OCI-LY7 (cell line): ENCODE measurements at regions not wholly inside any gene's neighbourhood (a gene's known extent, or its start where the extent isn't known, plus 50 kb on each side); places are given as distances from the start of the nearest gene placed in this dataset.

Source experiments
- BruUV-seq: library from RNA; stranded (reverse); fragments of 400-500 nt; replicated peaks from 2 replicates; lab custom pipeline; 2021; lab: Mats Ljungman, UMichigan
- CTCF ChIA-PET: fragments of 300-600 bp; sonication (Branson Sonifier 250); formaldehyde crosslinking; loops from one replicate; lab custom pipeline; 2022; ENCODE audit warnings: antibody characterized with exemption; ENCODE audit not compliant: unreplicated experiment; lab: Charles Lee
- POLR2A ChIA-PET: fragments of 300-600 bp; sonication (Branson Sonifier 250); formaldehyde crosslinking; loops from one replicate; lab custom pipeline; 2022; ENCODE audit warnings: antibody characterized with exemption; lab: Charles Lee
- DNase-seq: peaks from one replicate; pipeline ENCODE4 v3.0.0-alpha.2; 2015; ENCODE audit warnings: low spot score
- H2AFZ ChIP-seq: fragments of 200-600 bp; sonication (generic), shearing (Covaris generic); 2 replicates; pipeline ENCODE4 v1.6.1; 2014; ENCODE audit warnings: mild to moderate bottlenecking, antibody characterized with exemption, low read length, moderate library complexity
- H3K27ac ChIP-seq: fragments of 200-600 bp; sonication (generic); 2 replicates; pipeline ENCODE4 v1.5.1; 2014; ENCODE audit warnings: mixed run types, low read depth, mild to moderate bottlenecking, moderate library complexity, low read length, inconsistent platforms; ENCODE audit not compliant: poor library complexity, severe bottlenecking
- H3K36me3 ChIP-seq: fragments of 200-600 bp; sonication (generic); 2 replicates; pipeline ENCODE4 v1.6.1; 2014; ENCODE audit warnings: mild to moderate bottlenecking, antibody characterized with exemption, low read length, moderate library complexity, mixed read lengths; ENCODE audit not compliant: insufficient read depth
- H3K4me1 ChIP-seq: fragments of 200-600 bp; sonication (generic); 2 replicates; pipeline ENCODE4 v1.5.1; 2014; ENCODE audit warnings: mild to moderate bottlenecking, low read length; ENCODE audit not compliant: insufficient read depth, poor library complexity, severe bottlenecking
- H3K4me2 ChIP-seq: fragments of 200-600 bp; sonication (generic); 2 replicates; pipeline ENCODE4 v1.6.1; 2014; ENCODE audit warnings: mild to moderate bottlenecking, low read length
- H3K4me3 ChIP-seq: fragments of 200-600 bp; sonication (generic); 2 replicates; pipeline ENCODE4 v1.5.1; 2014; ENCODE audit warnings: mild to moderate bottlenecking, low read depth, low read length; ENCODE audit not compliant: poor library complexity, severe bottlenecking
- H3K79me2 ChIP-seq: fragments of 200-600 bp; sonication (generic); 2 replicates; pipeline ENCODE4 v1.6.1; 2016; ENCODE audit warnings: low read depth, mild to moderate bottlenecking, low read length, moderate library complexity, mixed read lengths; ENCODE audit not compliant: insufficient read depth
- H3K9me2 ChIP-seq: fragments of 200-600 bp; sonication (generic); 2 replicates; pipeline ENCODE4 v1.6.1; 2016; ENCODE audit warnings: mild to moderate bottlenecking, low read length, mixed read lengths; ENCODE audit not compliant: insufficient read depth
- H3K9me3 ChIP-seq: fragments of 200-600 bp; sonication (generic); 2 replicates; pipeline ENCODE4 v1.6.1; 2014; ENCODE audit warnings: mild to moderate bottlenecking, mixed run types, low read length, mixed read lengths
- H4K20me1 ChIP-seq: fragments of 200-600 bp; sonication (generic); 2 replicates; pipeline ENCODE4 v1.6.1; 2014; ENCODE audit warnings: mild to moderate bottlenecking, antibody characterized with exemption, low read length, moderate library complexity, mixed read lengths; ENCODE audit not compliant: insufficient read depth
- CTCF ChIP-seq: fragments of 200-600 bp; sonication (generic); conservative IDR thresholded peaks from 2 replicates; pipeline ENCODE4 v1.5.1; 2014; ENCODE audit warnings: mild to moderate bottlenecking, antibody characterized with exemption, low read length, moderate library complexity, mixed read lengths
- EZH2phosphoT487 ChIP-seq: fragments of 200-600 bp; sonication (generic); IDR thresholded peaks from 2 replicates; pipeline ENCODE4 v1.6.1; 2018; ENCODE audit warnings: low read depth, borderline replicate concordance, mild to moderate bottlenecking, mixed run types, antibody characterized with exemption, low read length, moderate library complexity, mixed read lengths
- intact Hi-C: fragments of 100-400 bp; cut with micrococcal nuclease; formaldehyde crosslinking; loops from one replicate; pipeline ENCODE4 v1.10.0; 2022; ENCODE audit not compliant: unreplicated experiment

GRCh38 chr10:63986536-63986935 lies 465.3 kb downstream of the REEP3 start:
- POLR2A ChIA-PET = no interaction called here
- no peaks in the 10 kb centered on the region for H3K79me2 ChIP-seq
- H3K4me1 ChIP-seq = no peaks in the 10 kb centered on the region
- TF ChIP-seq CTCF (no peak), EZH2phosphoT487 (no peak)
- no peaks in the 10 kb centered on the region for H3K9me3 ChIP-seq
- H3K4me2 ChIP-seq = no peak overlapping the region
- H3K4me3 ChIP-seq = no peak overlapping the region
- no peak overlapping the region for H2AFZ ChIP-seq
- CTCF ChIA-PET = no interaction called here
- no peak for DNase-seq
- BruUV-seq = no TSS peak
- H4K20me1 ChIP-seq = no peaks in the 10 kb centered on the region
- intact Hi-C loops = no loop called here
- H3K27ac ChIP-seq = no peak overlapping the region
- no peaks in the 10 kb centered on the region for H3K9me2 ChIP-seq
- no peaks in the 10 kb centered on the region for H3K36me3 ChIP-seq

GRCh38 chr10:63987212-63987611 lies 466.0 kb downstream of the REEP3 start:
- no TSS peak for BruUV-seq
- H3K4me3 ChIP-seq = no peak overlapping the region
- ChIA-PET POLR2A (no interaction called here), CTCF (no interaction called here)
- no peaks in the 10 kb centered on the region for H3K9me2 ChIP-seq
- no peak for DNase-seq
- TF ChIP-seq EZH2phosphoT487 (no peak), CTCF (peak; percentile 57)
- H3K79me2 ChIP-seq = no peaks in the 10 kb centered on the region
- no peak overlapping the region for H3K4me2 ChIP-seq
- no peak overlapping the region for H2AFZ ChIP-seq
- no peaks in the 10 kb centered on the region for H3K4me1 ChIP-seq
- no peak overlapping the region for H3K27ac ChIP-seq
- no peaks in the 10 kb centered on the region for H4K20me1 ChIP-seq
- intact Hi-C loops = no loop called here
- H3K9me3 ChIP-seq = no peaks in the 10 kb centered on the region
- H3K36me3 ChIP-seq = no peaks in the 10 kb centered on the region

GRCh38 chr10:63994371-63994770 lies 473.2 kb downstream of the REEP3 start:
- TF ChIP-seq EZH2phosphoT487 (no peak), CTCF (no peak)
- no peaks in the 10 kb centered on the region for H3K9me2 ChIP-seq
- H3K9me3 ChIP-seq = no peaks in the 10 kb centered on the region
- intact Hi-C loops = no loop called here
- H3K36me3 ChIP-seq = no peaks in the 10 kb centered on the region
- CTCF ChIA-PET = no interaction called here
- POLR2A ChIA-PET = no interaction called here
- H2AFZ ChIP-seq = no peak overlapping the region
- no TSS peak for BruUV-seq
- no peaks in the 10 kb centered on the region for H3K79me2 ChIP-seq
- H3K27ac ChIP-seq = no peak overlapping the region
- H4K20me1 ChIP-seq = no peaks in the 10 kb centered on the region
- H3K4me3 ChIP-seq = no peak overlapping the region
- H3K4me2 ChIP-seq = no peak overlapping the region
- DNase-seq = no peak
- no peaks in the 10 kb centered on the region for H3K4me1 ChIP-seq
